Keratinocyte (primary cell): ENCODE measurements at regions not wholly inside any gene's neighbourhood (a gene's known extent, or its start where the extent isn't known, plus 50 kb on each side); places are given as distances from the start of the nearest gene placed in this dataset.

Experiments used
- DNase-seq: peaks from one replicate; pipeline ENCODE4 v3.0.0-alpha.2; 2011; ENCODE audit warnings: low read depth, missing footprints, low spot score
- FAIRE-seq: peaks from 2 replicates; lab custom pipeline; 2011; peaks lifted over from hg19 to GRCh38; lab: Jason Lieb, UNC
- H2AFZ ChIP-seq: 2 replicates; pipeline ENCODE4 v1.6.0; 2012; ENCODE audit warnings: low read length, control low read depth, inconsistent platforms; ENCODE audit not compliant: control insufficient read depth
- H3K27ac ChIP-seq: 2 replicates; pipeline ENCODE4 v1.5.1; 2011; ENCODE audit warnings: low read length; ENCODE audit not compliant: control insufficient read depth, insufficient read depth
- H3K27me3 ChIP-seq: 3 replicates; pipeline ENCODE4 v1.6.0; 2011; ENCODE audit warnings: low read length; ENCODE audit not compliant: control insufficient read depth, insufficient read depth; ENCODE audit errors: extremely low read depth
- H3K36me3 ChIP-seq, 2 experiments: 2 replicates in 1 of 2; 3 replicates in 1 of 2; pipeline ENCODE4 v1.5.1; 2011; ENCODE audit warnings: low read length in 2 of 2, mild to moderate bottlenecking in 1 of 2; ENCODE audit not compliant: control insufficient read depth in 2 of 2, insufficient read depth in 2 of 2; ENCODE audit errors: extremely low read depth in 1 of 2
- H3K4me1 ChIP-seq: 3 replicates; pipeline ENCODE4 v1.5.1; 2011; ENCODE audit warnings: low read length; ENCODE audit not compliant: control insufficient read depth, insufficient read depth; ENCODE audit errors: extremely low read depth
- H3K4me2 ChIP-seq: 3 replicates; pipeline ENCODE4 v1.6.0; 2011; ENCODE audit warnings: low read depth, low read length; ENCODE audit not compliant: control insufficient read depth, insufficient read depth; ENCODE audit errors: extremely low read depth
- H3K4me3 ChIP-seq, 3 experiments: fragments of 200-600 bp in 1 of 3; sonication (generic) in 1 of 3; 2 replicates in 2 of 3; 3 replicates in 1 of 3; pipeline ENCODE4 v1.5.1; 2011 to 2016; ENCODE audit warnings: low read length in 3 of 3, mild to moderate bottlenecking in 3 of 3, control low read depth in 2 of 3, inconsistent platforms in 1 of 3, low read depth in 1 of 3, mixed read lengths in 1 of 3, mixed run types in 1 of 3, moderate library complexity in 1 of 3; ENCODE audit not compliant: control insufficient read depth in 2 of 3, insufficient read depth in 2 of 3; ENCODE audit errors: extremely low read depth in 1 of 3
- H3K79me2 ChIP-seq: 2 replicates; pipeline ENCODE4 v1.6.0; 2012; ENCODE audit warnings: low read length; ENCODE audit not compliant: control insufficient read depth, insufficient read depth
- H3K9ac ChIP-seq: 3 replicates; pipeline ENCODE4 v1.6.0; 2011; ENCODE audit warnings: low read length; ENCODE audit not compliant: control insufficient read depth, insufficient read depth; ENCODE audit errors: extremely low read depth
- H3K9me1 ChIP-seq: 3 replicates; pipeline ENCODE4 v1.6.0; 2011; ENCODE audit warnings: low read length; ENCODE audit not compliant: control insufficient read depth, insufficient read depth; ENCODE audit errors: extremely low read depth
- H3K9me3 ChIP-seq: 2 replicates; pipeline ENCODE4 v1.5.1; 2012; ENCODE audit warnings: low read depth, low read length; ENCODE audit not compliant: control insufficient read depth
- H4K20me1 ChIP-seq: 3 replicates; pipeline ENCODE4 v1.6.0; 2011; ENCODE audit warnings: low read length; ENCODE audit not compliant: control insufficient read depth, insufficient read depth; ENCODE audit errors: extremely low read depth
- CTCF ChIP-seq, 3 experiments: IDR thresholded peaks in 1 of 3; conservative IDR thresholded peaks in 1 of 3; optimal IDR thresholded peaks in 1 of 3; 2 replicates in 2 of 3; 3 replicates in 1 of 3; pipeline versions ENCODE3 to v1.5.1; 2011; ENCODE audit warnings: low read length in 3 of 3, mild to moderate bottlenecking in 3 of 3, moderate library complexity in 2 of 3, control low read depth in 1 of 3, inconsistent platforms in 1 of 3; ENCODE audit not compliant: insufficient read depth in 2 of 3; ENCODE audit errors: extremely low read depth in 1 of 3
- EZH2 ChIP-seq: IDR thresholded peaks from one replicate; pipeline ENCODE4 v1.6.1; 2012; ENCODE audit warnings: inconsistent platforms, mild to moderate bottlenecking, low read length, moderate library complexity
- dilution Hi-C: fragments of 300-500 bp; cut with MboI; formaldehyde crosslinking; loops from one replicate; pipeline ENCODE4 v1.7.0; 2020; ENCODE audit warnings: low sequenced_read_pairs; ENCODE audit not compliant: extremely low pct_ligation_motif_present

DNA sequence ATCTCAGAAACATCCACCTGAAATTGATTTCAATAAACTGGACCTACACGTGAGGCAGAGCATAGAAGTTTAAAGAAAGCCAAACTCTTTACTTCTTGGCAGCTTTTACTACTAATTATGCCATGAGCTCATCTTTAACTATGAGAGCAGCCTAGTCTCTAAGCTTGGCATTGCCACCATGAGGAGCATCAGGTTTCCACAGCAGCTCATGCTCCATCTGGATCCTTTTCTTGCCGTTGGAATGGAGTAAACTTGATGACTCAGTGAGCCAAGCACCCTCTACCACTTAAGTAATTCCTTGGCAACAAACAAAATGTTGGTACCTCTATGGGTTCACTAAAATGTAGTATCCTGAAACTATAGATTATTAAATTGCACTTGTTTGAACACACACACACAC, 583.2 kb downstream of the EPHA3 start:
- Histone ChIP-seq H2AFZ (no peak overlapping the region), H3K27me3 (no peaks in the 10 kb centered on the region), H3K9me3 (no peaks in the 10 kb centered on the region), H3K4me1 (no peaks in the 10 kb centered on the region), H3K27ac (no peak overlapping the region), H3K36me3 (no peaks in the 10 kb centered on the region), H3K9ac (no peak overlapping the region), H3K79me2 (no peaks in the 10 kb centered on the region), H3K4me3 (no peak overlapping the region), H4K20me1 (no peaks in the 10 kb centered on the region), H3K4me2 (no peak overlapping the region), H3K9me1 (no peaks in the 10 kb centered on the region)
- no peak for TF ChIP-seq EZH2
- TF ChIP-seq CTCF (optimal IDR thresholded peaks at IDR 0.05 in 1 of 3, IDR thresholded peaks at IDR 0.05 in 1 of 3, conservative IDR thresholded peaks at IDR 0.05 in 1 of 3; ENCODE audit: extremely low read depth in 1 of 3, insufficient read depth in 2 of 3, low read length in 3 of 3) = no peak
- FAIRE-seq (no peak), DNase-seq (no peak)
- dilution Hi-C loops = no loop called here

DNA sequence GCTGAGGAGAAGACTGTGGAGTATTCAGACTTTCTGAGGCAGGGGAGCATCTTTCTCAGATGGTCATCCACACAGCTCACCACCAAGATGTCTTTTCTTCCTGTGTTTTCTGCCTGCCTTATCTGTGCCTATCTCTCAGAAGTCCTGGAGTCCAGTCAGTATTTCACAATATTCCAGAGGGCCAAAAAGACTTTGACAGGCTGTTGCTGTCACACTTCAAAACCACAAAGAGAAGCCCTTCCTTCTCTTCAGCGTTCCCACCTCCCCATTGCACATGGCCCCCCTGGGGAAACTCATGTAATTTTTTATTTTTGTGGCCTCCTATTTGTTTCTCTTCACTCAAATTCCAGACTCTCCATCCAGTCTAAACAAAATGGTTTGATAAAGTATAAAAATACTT, 585.2 kb downstream of the EPHA3 start:
- H3K36me3 ChIP-seq = no peaks in the 10 kb centered on the region
- H3K27ac ChIP-seq = no peak overlapping the region
- H3K4me3 ChIP-seq = no peak overlapping the region
- no peak overlapping the region for H3K4me2 ChIP-seq
- TF ChIP-seq EZH2 (no peak), CTCF (optimal IDR thresholded peaks at IDR 0.05 in 1 of 3, IDR thresholded peaks at IDR 0.05 in 1 of 3, conservative IDR thresholded peaks at IDR 0.05 in 1 of 3; ENCODE audit: extremely low read depth in 1 of 3, insufficient read depth in 2 of 3, low read length in 3 of 3) (no peak)
- no peaks in the 10 kb centered on the region for H4K20me1 ChIP-seq
- FAIRE-seq (no peak), DNase-seq (no peak)
- H3K9me1 ChIP-seq = no peaks in the 10 kb centered on the region
- no peaks in the 10 kb centered on the region for H3K9me3 ChIP-seq
- no peaks in the 10 kb centered on the region for H3K79me2 ChIP-seq
- no peak overlapping the region for H3K9ac ChIP-seq
- H3K4me1 ChIP-seq = no peaks in the 10 kb centered on the region
- H3K27me3 ChIP-seq = no peaks in the 10 kb centered on the region
- H2AFZ ChIP-seq = no peak overlapping the region
- dilution Hi-C loops = no loop called here
